ENCODE measurements at regions not wholly inside any gene's neighbourhood (a gene's known extent, or its start where the extent isn't known, plus 50 kb on each side); places are given as distances from the start of the nearest gene placed in this dataset.
A peak's percentile ranks its signal among the peaks of the same experiment; 100 is the strongest.

DNA sequence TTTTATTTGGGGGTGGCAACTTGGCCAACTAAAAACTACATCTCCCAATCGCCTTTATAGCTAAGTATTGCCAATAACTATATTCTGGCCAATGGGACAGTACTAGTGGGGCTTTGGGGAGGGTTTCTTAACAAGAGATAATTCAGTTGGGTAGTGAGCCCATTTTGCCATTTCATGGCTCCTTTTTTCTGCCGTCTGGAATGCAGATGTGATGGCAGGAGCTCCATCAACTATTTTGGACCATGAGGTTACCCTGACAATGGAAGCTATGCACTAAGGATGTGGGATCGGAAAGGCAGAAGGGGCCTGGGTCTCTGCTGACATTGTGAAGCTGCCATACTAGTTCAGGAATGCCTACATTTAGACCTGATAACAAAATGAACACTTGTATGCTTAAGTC lies 67.0 kb upstream of the FOXC1 start:
- no peak for DNase-seq (ENCODE audit: low read depth)
- TF ChIP-seq, protein P1, sequence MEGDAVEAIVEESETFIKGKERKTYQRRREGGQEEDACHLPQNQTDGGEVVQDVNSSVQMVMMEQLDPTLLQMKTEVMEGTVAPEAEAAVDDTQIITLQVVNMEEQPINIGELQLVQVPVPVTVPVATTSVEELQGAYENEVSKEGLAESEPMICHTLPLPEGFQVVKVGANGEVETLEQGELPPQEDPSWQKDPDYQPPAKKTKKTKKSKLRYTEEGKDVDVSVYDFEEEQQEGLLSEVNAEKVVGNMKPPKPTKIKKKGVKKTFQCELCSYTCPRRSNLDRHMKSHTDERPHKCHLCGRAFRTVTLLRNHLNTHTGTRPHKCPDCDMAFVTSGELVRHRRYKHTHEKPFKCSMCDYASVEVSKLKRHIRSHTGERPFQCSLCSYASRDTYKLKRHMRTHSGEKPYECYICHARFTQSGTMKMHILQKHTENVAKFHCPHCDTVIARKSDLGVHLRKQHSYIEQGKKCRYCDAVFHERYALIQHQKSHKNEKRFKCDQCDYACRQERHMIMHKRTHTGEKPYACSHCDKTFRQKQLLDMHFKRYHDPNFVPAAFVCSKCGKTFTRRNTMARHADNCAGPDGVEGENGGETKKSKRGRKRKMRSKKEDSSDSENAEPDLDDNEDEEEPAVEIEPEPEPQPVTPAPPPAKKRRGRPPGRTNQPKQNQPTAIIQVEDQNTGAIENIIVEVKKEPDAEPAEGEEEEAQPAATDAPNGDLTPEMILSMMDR (IDR thresholded peaks at IDR 0.05; ENCODE audit: low read length, missing control alignments) = no peak
- no peak overlapping the region for H3K4me3 ChIP-seq (replicated peaks; ENCODE audit: low read depth, low read length)

DNA sequence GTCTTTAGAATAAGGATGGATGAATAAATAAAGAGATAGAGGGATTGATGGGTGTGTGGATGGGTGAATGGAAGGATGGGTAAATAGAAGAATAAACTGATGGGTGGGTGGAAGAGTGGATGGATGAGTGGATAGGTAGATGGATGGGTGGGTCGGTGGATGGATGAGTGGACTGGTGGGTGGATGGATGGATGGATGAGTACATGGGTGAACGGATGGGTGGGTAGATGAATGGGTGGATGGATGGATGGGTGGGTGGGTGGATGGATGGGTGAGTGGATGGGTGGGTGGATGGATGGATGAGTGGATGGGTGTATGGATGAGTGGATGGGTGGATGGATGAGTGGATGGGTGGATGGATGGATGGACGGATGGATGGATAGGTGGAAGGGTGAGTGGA lies 65.7 kb upstream of the FOXC1 start:
- TF ChIP-seq, protein P1 (IDR thresholded peaks at IDR 0.05; ENCODE audit: low read length, missing control alignments) = no peak
- no peak for DNase-seq (ENCODE audit: low read depth)
- H3K4me3 ChIP-seq (replicated peaks; ENCODE audit: low read depth, low read length) = no peak overlapping the region

DNA sequence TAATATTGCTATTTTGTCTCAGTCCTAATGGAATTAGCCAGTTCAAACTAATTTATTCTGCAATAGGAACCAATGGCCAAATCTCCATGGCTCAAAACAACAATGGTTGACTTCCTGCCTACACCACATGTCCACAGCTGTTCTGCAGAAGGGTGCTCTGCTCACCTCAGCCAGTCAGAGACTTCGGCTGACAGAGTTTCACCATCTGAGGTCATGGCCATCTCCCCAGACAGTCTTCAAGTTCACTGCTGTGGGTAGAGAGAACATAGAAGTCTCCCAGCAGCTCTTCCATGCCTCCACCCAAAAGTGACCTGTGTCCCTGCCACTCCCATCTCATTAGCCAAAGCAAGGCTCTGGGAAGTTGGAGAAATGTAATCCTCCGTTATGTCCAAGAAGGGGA lies 65.1 kb upstream of the FOXC1 start:
- no peak for DNase-seq (ENCODE audit: low read depth)
- TF ChIP-seq, protein P1 (IDR thresholded peaks at IDR 0.05; ENCODE audit: low read length, missing control alignments) = no peak
- no peak overlapping the region for H3K4me3 ChIP-seq (replicated peaks; ENCODE audit: low read depth, low read length)

DNA sequence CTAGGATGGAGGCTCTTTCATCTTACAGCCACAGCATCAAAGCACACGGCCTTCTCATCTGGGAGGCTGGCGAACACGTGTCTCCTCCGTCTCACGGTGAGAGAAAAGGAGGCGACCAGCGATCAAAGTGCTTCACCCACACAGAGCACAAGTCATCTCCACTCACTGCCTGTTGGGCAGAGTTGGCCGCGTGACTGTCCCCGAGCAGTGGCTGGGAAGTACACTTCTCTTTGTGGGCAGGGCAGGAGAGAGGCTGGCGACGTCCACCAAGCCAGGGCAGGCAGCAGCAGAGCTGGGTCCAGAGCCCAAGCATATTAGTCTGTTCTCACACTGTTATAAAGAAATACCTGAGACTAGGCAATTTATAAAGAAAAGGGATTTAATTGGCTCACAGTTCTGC lies 64.1 kb upstream of the FOXC1 start:
- no peak for DNase-seq (ENCODE audit: low read depth)
- no peak overlapping the region for H3K4me3 ChIP-seq (replicated peaks; ENCODE audit: low read depth, low read length)
- TF ChIP-seq, protein P1 (IDR thresholded peaks at IDR 0.05; ENCODE audit: low read length, missing control alignments) = no peak

DNA sequence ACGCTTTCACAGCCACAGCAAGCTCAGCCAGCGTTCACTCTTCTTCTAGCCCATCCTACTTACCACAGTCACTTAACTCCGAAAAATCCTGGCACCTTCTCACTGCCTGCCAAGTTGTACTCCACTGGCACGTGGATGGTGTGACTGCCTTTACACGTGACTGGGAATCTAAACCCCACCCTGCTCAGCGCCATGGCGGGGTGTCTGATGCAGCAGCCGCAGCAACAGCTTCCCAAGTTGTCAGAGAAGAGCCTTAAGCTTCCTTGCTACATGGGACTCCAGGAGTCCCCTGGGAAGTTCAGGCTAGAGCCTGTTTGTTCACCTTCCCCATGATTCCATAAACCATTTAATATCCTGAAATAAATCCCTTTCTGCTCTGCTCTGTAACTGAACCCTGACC lies 61.9 kb upstream of the FOXC1 start:
- TF ChIP-seq, protein P1 (IDR thresholded peaks at IDR 0.05; ENCODE audit: low read length, missing control alignments) = no peak
- no peak for DNase-seq (ENCODE audit: low read depth)
- no peak overlapping the region for H3K4me3 ChIP-seq (replicated peaks; ENCODE audit: low read depth, low read length)

DNA sequence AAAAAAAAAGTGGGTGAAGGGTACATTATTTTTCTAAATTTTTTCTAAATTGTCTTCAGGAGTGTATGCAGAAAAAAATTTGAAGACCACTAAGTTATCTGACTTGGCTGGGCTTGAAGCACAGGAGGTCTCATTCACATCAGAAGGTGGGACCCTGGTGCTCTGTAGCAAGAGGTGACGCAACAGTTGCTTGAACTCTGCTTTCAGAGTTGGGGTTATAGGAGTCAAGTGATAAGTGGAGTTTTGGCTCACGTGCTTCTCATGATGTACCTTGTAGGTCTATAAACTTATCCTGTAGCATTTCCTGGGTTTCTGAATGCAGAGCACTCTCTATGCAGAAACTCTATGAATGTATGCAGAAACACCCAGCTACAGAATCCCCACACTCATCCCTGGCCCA lies 58.5 kb upstream of the FOXC1 start:
- DNase-seq (ENCODE audit: low read depth) = no peak
- H3K4me3 ChIP-seq (replicated peaks; ENCODE audit: low read depth, low read length) = no peak overlapping the region
- TF ChIP-seq, protein P1 (IDR thresholded peaks at IDR 0.05; ENCODE audit: low read length, missing control alignments) = no peak

DNA sequence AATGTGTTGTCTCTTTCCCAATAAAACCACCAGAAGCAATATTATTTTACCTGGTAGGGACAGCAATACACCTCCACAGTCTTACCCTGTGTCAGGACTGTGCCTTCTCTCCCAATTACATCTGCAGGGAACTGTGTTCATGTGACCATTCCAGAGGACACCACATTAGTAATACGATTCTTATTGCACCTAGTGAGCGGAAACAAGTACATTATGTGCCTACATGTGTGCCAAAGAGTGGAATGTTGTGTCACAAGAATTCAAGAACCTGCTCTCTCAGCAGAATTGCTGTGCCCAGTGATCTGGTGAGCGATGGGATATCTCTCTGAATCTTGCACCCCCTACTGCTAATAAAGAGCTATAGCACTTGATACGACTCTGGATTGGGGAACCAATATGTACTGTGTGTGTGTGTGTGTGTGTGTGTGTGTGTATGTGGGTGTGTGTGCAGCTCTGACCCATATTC lies 57.4 kb upstream of the FOXC1 start:
- H3K4me3 ChIP-seq (replicated peaks; ENCODE audit: low read depth, low read length) = no peak overlapping the region
- peak; percentile 18 for DNase-seq (ENCODE audit: low read depth)
- TF ChIP-seq, protein P1 (IDR thresholded peaks at IDR 0.05; ENCODE audit: low read length, missing control alignments) = peak; percentile 30

Measured in fibroblast of pulmonary artery (primary cell).